ENCODE measurements at regions not wholly inside any gene's neighbourhood (a gene's known extent, or its start where the extent isn't known, plus 50 kb on each side); places are given as distances from the start of the nearest gene placed in this dataset.

- no peak overlapping the region for H3K18ac ChIP-seq (ENCODE audit: low read length)
- H4K8ac ChIP-seq (ENCODE audit: low read depth, low read length), result no peak overlapping the region
- H3K4me3 ChIP-seq (ENCODE audit: low read length in 2 of 2), result no peak overlapping the region
- H3K27ac ChIP-seq (replicated peaks; ENCODE audit: low read length), result no peak overlapping the region
- H2AK5ac ChIP-seq (ENCODE audit: low read depth, low read length), result no peak overlapping the region
- H2BK5ac ChIP-seq (ENCODE audit: low read length), result no peak overlapping the region
- H2BK120ac ChIP-seq (ENCODE audit: low read depth, low read length), result no peak overlapping the region
- H3K27me3 ChIP-seq (ENCODE audit: control insufficient read depth in 3 of 3, insufficient read depth in 3 of 3, low read depth in 1 of 3, low read length in 3 of 3), result no peaks in the 10 kb centered on the region
- no peaks in the 10 kb centered on the region for H3K79me1 ChIP-seq (ENCODE audit: low read depth, low read length)
- H2BK12ac ChIP-seq (ENCODE audit: low read length), result no peak overlapping the region
- no peak overlapping the region for H4K91ac ChIP-seq (ENCODE audit: low read depth, low read length, poor library complexity)
- WGBS, 2 donors (ENCODE audit: extremely low coverage in 2 of 2, insufficient read length in 2 of 2, insufficient replicate concordance in 1 of 2), result no CpG with 5 or more reads among the region's 3 CpGs
- H2AFZ ChIP-seq (ENCODE audit: low read length), result no peak overlapping the region
- H3K9me3 ChIP-seq (replicated peaks in 1 of 2; ENCODE audit: control insufficient read depth in 2 of 2, insufficient read depth in 1 of 2, low read depth in 1 of 2, low read length in 2 of 2), result peaks cover 0 to 2% of the 10 kb centered on the region in 2 donors
- DNase-seq (ENCODE audit: low spot score), result no peak
- no peak overlapping the region for H3K14ac ChIP-seq (ENCODE audit: low read length)
- no peak overlapping the region for H3K23ac ChIP-seq (ENCODE audit: low read depth, low read length, poor library complexity)
- peaks cover 0 to 19% of the 10 kb centered on the region in 2 donors for H3K4me1 ChIP-seq (ENCODE audit: control insufficient read depth in 2 of 2, insufficient read depth in 1 of 2, low read depth in 1 of 2, low read length in 2 of 2)
- no peaks in the 10 kb centered on the region for H3K36me3 ChIP-seq (replicated peaks in 1 of 2; ENCODE audit: control insufficient read depth in 2 of 2, insufficient read depth in 2 of 2, low read length in 2 of 2)
- no peak overlapping the region for H3K4me2 ChIP-seq (ENCODE audit: insufficient read depth, low read length, poor library complexity, severe bottlenecking)
- H3K4ac ChIP-seq (ENCODE audit: low read length), result no peak overlapping the region
- H3K9ac ChIP-seq (ENCODE audit: low read depth, low read length, poor library complexity), result no peak overlapping the region
- no peak overlapping the region for H2BK15ac ChIP-seq (ENCODE audit: low read length)
Observed at GRCh38 chr20:23152902-23153301, 66.8 kb upstream of the CD93 start.

GRCh38 chr20:23152308-23152892, 66.3 kb upstream of the CD93 start:
- Histone ChIP-seq H3K36me3 (replicated peaks in 1 of 2; ENCODE audit: control insufficient read depth in 2 of 2, insufficient read depth in 2 of 2, low read length in 2 of 2) (no peaks in the 10 kb centered on the region), H2BK5ac (ENCODE audit: low read length) (no peak overlapping the region), H3K23ac (ENCODE audit: low read depth, low read length, poor library complexity) (peak overlapping the region; percentile 56), H4K91ac (ENCODE audit: low read depth, low read length, poor library complexity) (no peak overlapping the region), H3K14ac (ENCODE audit: low read length) (no peak overlapping the region), H3K4me3 (ENCODE audit: low read length in 2 of 2) (no peak overlapping the region), H3K18ac (ENCODE audit: low read length) (peak overlapping the region; percentile 44), H3K9me3 (replicated peaks in 1 of 2; ENCODE audit: control insufficient read depth in 2 of 2, insufficient read depth in 1 of 2, low read depth in 1 of 2, low read length in 2 of 2) (peaks cover 0 to 2% of the 10 kb centered on the region in 2 donors), H2BK120ac (ENCODE audit: low read depth, low read length) (peak overlapping the region; percentile 49), H3K4ac (ENCODE audit: low read length) (no peak overlapping the region), H3K9ac (ENCODE audit: low read depth, low read length, poor library complexity) (no peak overlapping the region), H3K4me1 (ENCODE audit: control insufficient read depth in 2 of 2, insufficient read depth in 1 of 2, low read depth in 1 of 2, low read length in 2 of 2) (peaks cover 0 to 19% of the 10 kb centered on the region in 2 donors), H3K27ac (replicated peaks; ENCODE audit: low read length) (no peak overlapping the region), H4K8ac (ENCODE audit: low read depth, low read length) (no peak overlapping the region), H3K4me2 (ENCODE audit: insufficient read depth, low read length, poor library complexity, severe bottlenecking) (no peak overlapping the region), H2BK12ac (ENCODE audit: low read length) (no peak overlapping the region), H3K79me1 (ENCODE audit: low read depth, low read length) (no peaks in the 10 kb centered on the region), H2AK5ac (ENCODE audit: low read depth, low read length) (no peak overlapping the region), H2AFZ (ENCODE audit: low read length) (no peak overlapping the region), H3K27me3 (ENCODE audit: control insufficient read depth in 3 of 3, insufficient read depth in 3 of 3, low read depth in 1 of 3, low read length in 3 of 3) (no peaks in the 10 kb centered on the region), H2BK15ac (ENCODE audit: low read length) (peak overlapping the region; percentile 22)
- WGBS, 2 donors (ENCODE audit: extremely low coverage in 2 of 2, insufficient read length in 2 of 2, insufficient replicate concordance in 1 of 2), result no CpG with 5 or more reads among the region's 9 CpGs
- DNase-seq (ENCODE audit: low spot score), result no peak

- no CpG with 5 or more reads among the region's 8 CpGs for WGBS, 2 donors (ENCODE audit: extremely low coverage in 2 of 2, insufficient read length in 2 of 2, insufficient replicate concordance in 1 of 2)
- Histone ChIP-seq H2BK12ac (ENCODE audit: low read length) (no peak overlapping the region), H2BK5ac (ENCODE audit: low read length) (no peak overlapping the region), H3K9me3 (replicated peaks in 1 of 2; ENCODE audit: control insufficient read depth in 2 of 2, insufficient read depth in 1 of 2, low read depth in 1 of 2, low read length in 2 of 2) (peaks cover 0 to 2% of the 10 kb centered on the region in 2 donors), H2AFZ (ENCODE audit: low read length) (no peak overlapping the region), H3K79me1 (ENCODE audit: low read depth, low read length) (no peaks in the 10 kb centered on the region), H3K4me2 (ENCODE audit: insufficient read depth, low read length, poor library complexity, severe bottlenecking) (no peak overlapping the region), H3K23ac (ENCODE audit: low read depth, low read length, poor library complexity) (no peak overlapping the region), H3K4ac (ENCODE audit: low read length) (no peak overlapping the region), H3K18ac (ENCODE audit: low read length) (peak overlapping the region; percentile 67), H3K27ac (replicated peaks; ENCODE audit: low read length) (no peak overlapping the region), H2BK15ac (ENCODE audit: low read length) (no peak overlapping the region), H3K36me3 (replicated peaks in 1 of 2; ENCODE audit: control insufficient read depth in 2 of 2, insufficient read depth in 2 of 2, low read length in 2 of 2) (no peaks in the 10 kb centered on the region), H3K4me3 (ENCODE audit: low read length in 2 of 2) (no peak overlapping the region), H2AK5ac (ENCODE audit: low read depth, low read length) (peak overlapping the region; percentile 56), H3K4me1 (ENCODE audit: control insufficient read depth in 2 of 2, insufficient read depth in 1 of 2, low read depth in 1 of 2, low read length in 2 of 2) (peaks cover 0 to 19% of the 10 kb centered on the region in 2 donors), H3K14ac (ENCODE audit: low read length) (peak overlapping the region; percentile 25), H2BK120ac (ENCODE audit: low read depth, low read length) (no peak overlapping the region), H3K27me3 (ENCODE audit: control insufficient read depth in 3 of 3, insufficient read depth in 3 of 3, low read depth in 1 of 3, low read length in 3 of 3) (no peaks in the 10 kb centered on the region), H3K9ac (ENCODE audit: low read depth, low read length, poor library complexity) (no peak overlapping the region), H4K8ac (ENCODE audit: low read depth, low read length) (no peak overlapping the region), H4K91ac (ENCODE audit: low read depth, low read length, poor library complexity) (no peak overlapping the region)
- no peak for DNase-seq (ENCODE audit: low spot score)
Observed at GRCh38 chr20:23151885-23152284, 65.8 kb upstream of the CD93 start.

- no peak overlapping the region for H3K27ac ChIP-seq (replicated peaks; ENCODE audit: low read length)
- peak overlapping the region; percentile 50 for H2BK12ac ChIP-seq (ENCODE audit: low read length)
- H3K9ac ChIP-seq (ENCODE audit: low read depth, low read length, poor library complexity), result no peak overlapping the region
- H3K4me1 ChIP-seq (ENCODE audit: control insufficient read depth in 2 of 2, insufficient read depth in 1 of 2, low read depth in 1 of 2, low read length in 2 of 2), result peaks cover 0 to 19% of the 10 kb centered on the region in 2 donors
- no peaks in the 10 kb centered on the region for H3K36me3 ChIP-seq (replicated peaks in 1 of 2; ENCODE audit: control insufficient read depth in 2 of 2, insufficient read depth in 2 of 2, low read length in 2 of 2)
- H3K14ac ChIP-seq (ENCODE audit: low read length), result no peak overlapping the region
- H3K4ac ChIP-seq (ENCODE audit: low read length), result no peak overlapping the region
- no peak overlapping the region for H3K4me3 ChIP-seq (ENCODE audit: low read length in 2 of 2)
- no peaks in the 10 kb centered on the region for H3K79me1 ChIP-seq (ENCODE audit: low read depth, low read length)
- H3K4me2 ChIP-seq (ENCODE audit: insufficient read depth, low read length, poor library complexity, severe bottlenecking), result no peak overlapping the region
- no CpG with 5 or more reads among the region's 8 CpGs for WGBS, 2 donors (ENCODE audit: extremely low coverage in 2 of 2, insufficient read length in 2 of 2, insufficient replicate concordance in 1 of 2)
- H2BK15ac ChIP-seq (ENCODE audit: low read length), result peak overlapping the region; percentile 27
- H3K9me3 ChIP-seq (replicated peaks in 1 of 2; ENCODE audit: control insufficient read depth in 2 of 2, insufficient read depth in 1 of 2, low read depth in 1 of 2, low read length in 2 of 2), result peaks cover 0 to 3% of the 10 kb centered on the region in 2 donors
- peak overlapping the region; percentile 75 for H4K8ac ChIP-seq (ENCODE audit: low read depth, low read length)
- H3K27me3 ChIP-seq (ENCODE audit: control insufficient read depth in 3 of 3, insufficient read depth in 3 of 3, low read depth in 1 of 3, low read length in 3 of 3), result no peaks in the 10 kb centered on the region
- no peak for DNase-seq (ENCODE audit: low spot score)
- H4K91ac ChIP-seq (ENCODE audit: low read depth, low read length, poor library complexity), result no peak overlapping the region
- H2AFZ ChIP-seq (ENCODE audit: low read length), result no peak overlapping the region
- H3K23ac ChIP-seq (ENCODE audit: low read depth, low read length, poor library complexity), result peak overlapping the region; percentile 80
- H2BK5ac ChIP-seq (ENCODE audit: low read length), result no peak overlapping the region
- H3K18ac ChIP-seq (ENCODE audit: low read length), result peak overlapping the region; percentile 80
- no peak overlapping the region for H2AK5ac ChIP-seq (ENCODE audit: low read depth, low read length)
- H2BK120ac ChIP-seq (ENCODE audit: low read depth, low read length), result peak overlapping the region; percentile 16
Observed at GRCh38 chr20:23151008-23151703, 65.0 kb upstream of the CD93 start.

Data from neuronal stem cell (in vitro differentiated cells).